Keratinocyte (primary cell): ENCODE measurements at regions not wholly inside any gene's neighbourhood (a gene's known extent, or its start where the extent isn't known, plus 50 kb on each side); places are given as distances from the start of the nearest gene placed in this dataset.

Source experiments
- DNase-seq: peaks from one replicate; pipeline ENCODE4 v3.0.0-alpha.2; 2011; ENCODE audit warnings: low read depth, missing footprints, low spot score
- FAIRE-seq: peaks from 2 replicates; lab custom pipeline; 2011; peaks lifted over from hg19 to GRCh38; lab: Jason Lieb, UNC
- H2AFZ ChIP-seq: 2 replicates; pipeline ENCODE4 v1.6.0; 2012; ENCODE audit warnings: low read length, control low read depth, inconsistent platforms; ENCODE audit not compliant: control insufficient read depth
- H3K27ac ChIP-seq: 2 replicates; pipeline ENCODE4 v1.5.1; 2011; ENCODE audit warnings: low read length; ENCODE audit not compliant: control insufficient read depth, insufficient read depth
- H3K27me3 ChIP-seq: 3 replicates; pipeline ENCODE4 v1.6.0; 2011; ENCODE audit warnings: low read length; ENCODE audit not compliant: control insufficient read depth, insufficient read depth; ENCODE audit errors: extremely low read depth
- H3K36me3 ChIP-seq, 2 experiments: 2 replicates in 1 of 2; 3 replicates in 1 of 2; pipeline ENCODE4 v1.5.1; 2011; ENCODE audit warnings: low read length in 2 of 2, mild to moderate bottlenecking in 1 of 2; ENCODE audit not compliant: control insufficient read depth in 2 of 2, insufficient read depth in 2 of 2; ENCODE audit errors: extremely low read depth in 1 of 2
- H3K4me1 ChIP-seq: 3 replicates; pipeline ENCODE4 v1.5.1; 2011; ENCODE audit warnings: low read length; ENCODE audit not compliant: control insufficient read depth, insufficient read depth; ENCODE audit errors: extremely low read depth
- H3K4me2 ChIP-seq: 3 replicates; pipeline ENCODE4 v1.6.0; 2011; ENCODE audit warnings: low read depth, low read length; ENCODE audit not compliant: control insufficient read depth, insufficient read depth; ENCODE audit errors: extremely low read depth
- H3K4me3 ChIP-seq, 3 experiments: fragments of 200-600 bp in 1 of 3; sonication (generic) in 1 of 3; 2 replicates in 2 of 3; 3 replicates in 1 of 3; pipeline ENCODE4 v1.5.1; 2011 to 2016; ENCODE audit warnings: low read length in 3 of 3, mild to moderate bottlenecking in 3 of 3, control low read depth in 2 of 3, inconsistent platforms in 1 of 3, low read depth in 1 of 3, mixed read lengths in 1 of 3, mixed run types in 1 of 3, moderate library complexity in 1 of 3; ENCODE audit not compliant: control insufficient read depth in 2 of 3, insufficient read depth in 2 of 3; ENCODE audit errors: extremely low read depth in 1 of 3
- H3K79me2 ChIP-seq: 2 replicates; pipeline ENCODE4 v1.6.0; 2012; ENCODE audit warnings: low read length; ENCODE audit not compliant: control insufficient read depth, insufficient read depth
- H3K9ac ChIP-seq: 3 replicates; pipeline ENCODE4 v1.6.0; 2011; ENCODE audit warnings: low read length; ENCODE audit not compliant: control insufficient read depth, insufficient read depth; ENCODE audit errors: extremely low read depth
- H3K9me1 ChIP-seq: 3 replicates; pipeline ENCODE4 v1.6.0; 2011; ENCODE audit warnings: low read length; ENCODE audit not compliant: control insufficient read depth, insufficient read depth; ENCODE audit errors: extremely low read depth
- H3K9me3 ChIP-seq: 2 replicates; pipeline ENCODE4 v1.5.1; 2012; ENCODE audit warnings: low read depth, low read length; ENCODE audit not compliant: control insufficient read depth
- H4K20me1 ChIP-seq: 3 replicates; pipeline ENCODE4 v1.6.0; 2011; ENCODE audit warnings: low read length; ENCODE audit not compliant: control insufficient read depth, insufficient read depth; ENCODE audit errors: extremely low read depth
- EZH2 ChIP-seq: IDR thresholded peaks from one replicate; pipeline ENCODE4 v1.6.1; 2012; ENCODE audit warnings: inconsistent platforms, mild to moderate bottlenecking, low read length, moderate library complexity
- dilution Hi-C: fragments of 300-500 bp; cut with MboI; formaldehyde crosslinking; loops from one replicate; pipeline ENCODE4 v1.7.0; 2020; ENCODE audit warnings: low sequenced_read_pairs; ENCODE audit not compliant: extremely low pct_ligation_motif_present
- TF ChIP-seq, protein P1 (sequence below), 3 experiments: IDR thresholded peaks in 1 of 3; conservative IDR thresholded peaks in 1 of 3; optimal IDR thresholded peaks in 1 of 3; 2 replicates in 2 of 3; 3 replicates in 1 of 3; pipeline versions ENCODE3 to v1.5.1; 2011; ENCODE audit warnings: low read length in 3 of 3, mild to moderate bottlenecking in 3 of 3, moderate library complexity in 2 of 3, control low read depth in 1 of 3, inconsistent platforms in 1 of 3; ENCODE audit not compliant: insufficient read depth in 2 of 3; ENCODE audit errors: extremely low read depth in 1 of 3

DNA sequence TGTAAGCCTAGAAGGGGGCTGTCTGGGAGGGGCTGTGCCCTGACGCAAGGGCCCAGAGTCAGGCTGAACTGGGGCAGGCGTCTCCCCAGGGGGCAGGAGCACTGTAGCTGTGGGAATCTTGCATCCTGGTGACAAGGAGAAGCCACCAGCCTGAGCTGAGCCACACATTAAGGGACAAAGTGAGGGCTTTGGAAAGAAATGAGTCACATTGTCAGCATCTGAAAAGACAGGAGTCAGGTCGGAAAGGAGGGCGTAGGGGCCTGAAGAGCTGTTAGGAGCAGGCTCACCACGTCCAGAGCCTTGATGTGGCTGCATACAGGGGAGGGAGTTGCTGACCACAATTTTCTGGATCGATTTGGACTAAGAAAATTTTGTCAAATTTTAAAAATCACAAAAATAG lies 298.6 kb downstream of the CYP26B1 start:
- TF ChIP-seq, protein P1, sequence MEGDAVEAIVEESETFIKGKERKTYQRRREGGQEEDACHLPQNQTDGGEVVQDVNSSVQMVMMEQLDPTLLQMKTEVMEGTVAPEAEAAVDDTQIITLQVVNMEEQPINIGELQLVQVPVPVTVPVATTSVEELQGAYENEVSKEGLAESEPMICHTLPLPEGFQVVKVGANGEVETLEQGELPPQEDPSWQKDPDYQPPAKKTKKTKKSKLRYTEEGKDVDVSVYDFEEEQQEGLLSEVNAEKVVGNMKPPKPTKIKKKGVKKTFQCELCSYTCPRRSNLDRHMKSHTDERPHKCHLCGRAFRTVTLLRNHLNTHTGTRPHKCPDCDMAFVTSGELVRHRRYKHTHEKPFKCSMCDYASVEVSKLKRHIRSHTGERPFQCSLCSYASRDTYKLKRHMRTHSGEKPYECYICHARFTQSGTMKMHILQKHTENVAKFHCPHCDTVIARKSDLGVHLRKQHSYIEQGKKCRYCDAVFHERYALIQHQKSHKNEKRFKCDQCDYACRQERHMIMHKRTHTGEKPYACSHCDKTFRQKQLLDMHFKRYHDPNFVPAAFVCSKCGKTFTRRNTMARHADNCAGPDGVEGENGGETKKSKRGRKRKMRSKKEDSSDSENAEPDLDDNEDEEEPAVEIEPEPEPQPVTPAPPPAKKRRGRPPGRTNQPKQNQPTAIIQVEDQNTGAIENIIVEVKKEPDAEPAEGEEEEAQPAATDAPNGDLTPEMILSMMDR (optimal IDR thresholded peaks at IDR 0.05 in 1 of 3, IDR thresholded peaks at IDR 0.05 in 1 of 3, conservative IDR thresholded peaks at IDR 0.05 in 1 of 3; ENCODE audit: extremely low read depth in 1 of 3, insufficient read depth in 2 of 3, low read length in 3 of 3), result no peak
- no peak for TF ChIP-seq EZH2
- H3K9ac ChIP-seq, result no peak overlapping the region
- no peak overlapping the region for H3K4me2 ChIP-seq
- H3K9me1 ChIP-seq, result no peaks in the 10 kb centered on the region
- H3K36me3 ChIP-seq, result no peaks in the 10 kb centered on the region
- no peaks in the 10 kb centered on the region for H3K4me1 ChIP-seq
- DNase-seq (no peak), FAIRE-seq (no peak)
- H3K27me3 ChIP-seq, result peaks cover 34% of the 10 kb centered on the region
- H4K20me1 ChIP-seq, result peaks cover 2% of the 10 kb centered on the region
- no peak overlapping the region for H2AFZ ChIP-seq
- H3K79me2 ChIP-seq, result no peaks in the 10 kb centered on the region
- dilution Hi-C loops, result no loop called here
- H3K27ac ChIP-seq, result no peak overlapping the region
- no peaks in the 10 kb centered on the region for H3K9me3 ChIP-seq
- no peak overlapping the region for H3K4me3 ChIP-seq

DNA sequence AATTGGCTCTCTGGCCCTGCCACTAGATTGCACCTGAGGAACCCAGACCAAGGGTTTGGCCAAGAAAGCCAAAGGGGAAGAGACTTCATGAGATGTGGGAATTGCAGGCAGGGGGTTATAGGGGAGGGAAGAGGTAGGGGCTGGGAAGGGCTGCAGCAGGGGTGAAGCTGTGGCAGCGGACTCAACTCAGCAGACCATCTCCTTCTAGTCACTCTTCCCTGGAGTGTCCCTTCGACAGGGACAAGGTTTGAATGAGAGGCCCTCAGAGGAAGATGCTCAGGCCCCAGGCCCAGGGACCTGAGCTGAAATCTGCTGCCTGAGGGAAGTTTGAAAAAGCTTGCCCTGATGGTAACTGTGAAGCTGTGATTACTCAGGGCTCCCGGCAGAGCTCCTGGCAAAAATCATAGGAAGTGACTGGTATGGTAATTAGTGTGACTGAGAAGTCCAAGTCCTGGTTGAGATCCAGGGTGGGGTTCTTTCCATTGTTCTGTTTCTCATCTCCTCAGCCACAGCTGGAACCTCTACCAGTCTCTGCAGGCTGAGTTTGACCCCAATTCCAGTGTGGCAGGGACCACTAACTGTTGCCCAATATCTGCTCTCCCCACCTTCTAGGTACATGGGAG lies 300.9 kb downstream of the CYP26B1 start:
- DNase-seq, result no peak
- no peak overlapping the region for H3K27ac ChIP-seq
- H3K79me2 ChIP-seq, result no peaks in the 10 kb centered on the region
- H3K9me3 ChIP-seq, result no peaks in the 10 kb centered on the region
- no peak overlapping the region for H3K4me3 ChIP-seq
- no peak for FAIRE-seq
- TF ChIP-seq EZH2, result no peak
- TF ChIP-seq, protein P1 (optimal IDR thresholded peaks at IDR 0.05 in 1 of 3, IDR thresholded peaks at IDR 0.05 in 1 of 3, conservative IDR thresholded peaks at IDR 0.05 in 1 of 3; ENCODE audit: extremely low read depth in 1 of 3, insufficient read depth in 2 of 3, low read length in 3 of 3), result no peak
- no peak overlapping the region for H3K9ac ChIP-seq
- peaks cover 10% of the 10 kb centered on the region for H3K27me3 ChIP-seq
- H4K20me1 ChIP-seq, result peaks cover 2% of the 10 kb centered on the region
- no peaks in the 10 kb centered on the region for H3K36me3 ChIP-seq
- H3K4me2 ChIP-seq, result no peak overlapping the region
- dilution Hi-C loops, result no loop called here
- no peaks in the 10 kb centered on the region for H3K4me1 ChIP-seq
- no peak overlapping the region for H2AFZ ChIP-seq
- H3K9me1 ChIP-seq, result no peaks in the 10 kb centered on the region
